ENCODE measurements at regions not wholly inside any gene's neighbourhood (a gene's known extent, or its start where the extent isn't known, plus 50 kb on each side); places are given as distances from the start of the nearest gene placed in this dataset.
"Not testable (repeated sequence)": the region's sequence is repeated elsewhere in the genome, so short reads cannot be mapped to it uniquely, and the experiment has no call there.

DNA sequence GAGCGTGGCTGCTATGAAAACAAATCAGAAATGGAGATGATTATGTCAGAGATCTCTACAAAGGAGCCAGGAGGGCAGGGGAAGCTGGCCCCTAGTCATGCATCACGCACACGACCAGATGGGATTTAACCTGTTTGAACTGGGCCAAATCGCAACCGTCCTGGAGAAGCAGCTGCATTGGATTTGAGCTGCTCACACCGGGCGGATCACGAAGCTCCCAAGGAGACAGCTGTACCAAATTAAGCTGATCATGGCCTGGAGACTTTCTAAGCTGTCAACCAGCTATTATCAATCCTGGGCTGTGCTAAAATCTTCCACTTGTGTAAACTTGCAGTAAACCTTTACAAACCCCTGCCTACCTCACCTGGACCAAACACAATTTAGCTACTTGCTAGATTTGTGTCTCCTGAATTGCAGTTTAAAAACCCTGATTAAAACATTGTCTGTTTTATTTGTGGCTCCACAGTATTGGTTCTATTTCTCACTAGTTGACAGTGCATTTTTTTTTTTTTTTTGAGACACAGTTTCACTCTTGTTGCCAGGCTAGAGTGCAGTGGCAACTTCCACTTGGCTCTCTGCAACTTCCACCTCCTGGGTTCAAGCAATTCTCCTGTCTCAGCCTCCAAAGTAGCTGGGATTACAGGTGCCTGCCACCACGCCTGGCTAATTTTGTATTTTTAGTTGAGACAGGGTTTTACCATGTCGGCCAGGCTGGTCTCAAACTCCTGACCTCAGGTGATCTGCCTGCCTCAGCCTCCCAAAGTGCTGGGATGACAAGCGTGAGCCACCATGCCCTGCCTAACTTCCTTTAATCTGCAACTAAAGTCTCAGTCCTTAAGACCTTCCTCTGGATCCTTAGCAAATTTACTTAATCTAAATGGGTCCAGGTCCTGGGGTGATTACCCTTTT, 98.3 kb upstream of the GRIN2A start:
- no peak for TF ChIP-seq ZNF274 (IDR thresholded peaks at IDR 0.05; ENCODE audit: low read depth, low read length)
- no peak for TF ChIP-seq YY1 (IDR thresholded peaks at IDR 0.05; ENCODE audit: insufficient read depth, insufficient read length)
- no peak for TF ChIP-seq SUZ12 (IDR thresholded peaks at IDR 0.05; ENCODE audit: extremely low read depth, insufficient read depth, insufficient read length)
- H3K4me3 ChIP-seq (ENCODE audit: insufficient read length, low read depth): no peak overlapping the region
- H3K4me1 ChIP-seq (ENCODE audit: insufficient read depth, insufficient read length): no peaks in the 10 kb centered on the region
- no peaks in the 10 kb centered on the region for H3K36me3 ChIP-seq (ENCODE audit: insufficient read depth, insufficient read length, low read length)
- no peaks in the 10 kb centered on the region for H3K27me3 ChIP-seq (ENCODE audit: insufficient read depth, insufficient read length)
- H3K9me3 ChIP-seq (ENCODE audit: insufficient read depth, low read length): peaks cover 13% of the 10 kb centered on the region
- no peak overlapping the region for H3K9ac ChIP-seq (ENCODE audit: insufficient read length, low read depth)
- no peak for DNase-seq (ENCODE audit: low read depth, low spot score)

DNA sequence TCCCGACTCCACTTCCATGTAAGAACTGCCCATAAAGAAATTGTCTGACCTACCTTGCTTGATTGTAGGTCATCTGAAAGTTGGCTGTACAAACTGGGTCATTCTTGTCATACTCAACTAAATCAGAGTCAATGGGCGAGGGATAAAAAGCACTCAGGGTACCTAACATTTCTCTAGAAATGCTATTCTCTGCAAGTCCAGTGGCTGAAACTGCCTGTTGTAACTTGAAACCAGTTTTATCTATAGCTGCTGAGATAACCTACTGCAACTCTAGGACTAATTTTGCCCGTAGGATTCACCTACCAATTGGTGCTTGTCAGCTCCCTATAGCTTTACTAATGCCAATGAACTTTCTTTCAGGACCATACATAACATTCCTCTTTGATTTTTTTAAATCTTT, 100.1 kb upstream of the GRIN2A start:
- DNase-seq (ENCODE audit: low read depth, low spot score): no peak
- H3K9me3 ChIP-seq (ENCODE audit: insufficient read depth, low read length): peaks cover 10% of the 10 kb centered on the region; the same call in 1 of the 2 replicates
- TF ChIP-seq SUZ12 (IDR thresholded peaks at IDR 0.05; ENCODE audit: extremely low read depth, insufficient read depth, insufficient read length): no peak
- no peak for TF ChIP-seq YY1 (IDR thresholded peaks at IDR 0.05; ENCODE audit: insufficient read depth, insufficient read length)
- TF ChIP-seq ZNF274 (IDR thresholded peaks at IDR 0.05; ENCODE audit: low read depth, low read length): no peak
- H3K36me3 ChIP-seq (ENCODE audit: insufficient read depth, insufficient read length, low read length): no peaks in the 10 kb centered on the region
- no peak overlapping the region for H3K9ac ChIP-seq (ENCODE audit: insufficient read length, low read depth)
- H3K4me3 ChIP-seq (ENCODE audit: insufficient read length, low read depth): no peak overlapping the region
- H3K4me1 ChIP-seq (ENCODE audit: insufficient read depth, insufficient read length): no peaks in the 10 kb centered on the region
- H3K27me3 ChIP-seq (ENCODE audit: insufficient read depth, insufficient read length): no peaks in the 10 kb centered on the region

DNA sequence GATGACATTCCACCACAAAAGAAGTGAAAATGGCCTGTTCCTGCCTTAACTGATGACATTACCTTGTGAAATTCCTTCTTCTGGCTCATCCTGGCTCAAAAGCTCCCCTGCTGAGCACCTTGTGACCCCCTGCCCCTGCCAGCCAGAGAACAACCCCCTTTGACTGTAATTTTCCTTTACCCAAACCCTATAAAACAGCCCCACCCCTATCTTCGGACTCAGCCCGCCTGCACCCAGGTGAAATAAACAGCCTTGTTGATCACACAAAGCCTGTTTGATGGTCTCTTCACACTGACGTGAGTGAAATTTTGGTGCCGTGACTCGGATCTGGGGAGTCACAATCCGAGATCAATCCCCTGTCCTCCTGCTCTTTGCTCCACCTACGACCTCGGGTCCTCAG, 101.0 kb upstream of the GRIN2A start:
- H3K4me3 ChIP-seq (ENCODE audit: insufficient read length, low read depth); H3K27me3 ChIP-seq (ENCODE audit: insufficient read depth, insufficient read length); H3K36me3 ChIP-seq (ENCODE audit: insufficient read depth, insufficient read length, low read length); H3K9me3 ChIP-seq (ENCODE audit: insufficient read depth, low read length); H3K4me1 ChIP-seq (ENCODE audit: insufficient read depth, insufficient read length); H3K9ac ChIP-seq (ENCODE audit: insufficient read length, low read depth); DNase-seq (ENCODE audit: low read depth, low spot score): not testable (repeated sequence)

DNA sequence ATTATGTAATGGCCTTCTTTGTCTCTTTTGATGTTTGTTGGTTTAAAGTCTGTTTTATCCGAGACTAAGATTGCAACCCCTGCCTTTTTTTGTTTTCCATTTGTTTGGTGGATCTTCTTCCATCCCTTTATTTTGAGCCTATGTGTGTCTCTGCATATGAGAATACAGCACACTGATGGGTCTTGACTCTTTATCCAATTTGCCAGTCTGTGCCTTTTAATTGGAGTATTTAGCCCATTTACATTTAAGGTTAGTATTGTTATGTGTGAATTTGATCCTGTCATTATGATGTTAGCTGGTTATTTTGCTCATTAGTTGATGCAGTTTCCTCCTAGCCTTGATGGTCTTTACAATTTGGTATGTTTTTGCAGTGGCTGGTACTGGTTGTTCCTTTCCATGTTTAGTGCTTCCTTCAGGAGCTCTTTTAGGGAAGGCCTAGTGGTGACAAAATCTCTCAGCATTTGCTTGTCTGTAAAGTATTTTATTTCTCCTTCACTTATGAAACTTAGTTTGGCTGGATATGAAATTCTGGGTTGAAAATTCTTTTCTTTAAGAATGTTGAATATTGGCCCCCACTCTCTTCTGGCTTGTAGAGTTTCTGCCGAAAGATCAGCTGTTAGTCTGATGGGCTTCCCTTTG, 95.3 kb upstream of the ATF7IP2 start:
- not testable (repeated sequence) for H3K27me3 ChIP-seq (ENCODE audit: insufficient read depth, insufficient read length); H3K4me1 ChIP-seq (ENCODE audit: insufficient read depth, insufficient read length); DNase-seq (ENCODE audit: low read depth, low spot score); H3K9ac ChIP-seq (ENCODE audit: insufficient read length, low read depth); H3K4me3 ChIP-seq (ENCODE audit: insufficient read length, low read depth); H3K36me3 ChIP-seq (ENCODE audit: insufficient read depth, insufficient read length, low read length)
- peaks cover 25% of the 10 kb centered on the region for H3K9me3 ChIP-seq (ENCODE audit: insufficient read depth, low read length)

DNA sequence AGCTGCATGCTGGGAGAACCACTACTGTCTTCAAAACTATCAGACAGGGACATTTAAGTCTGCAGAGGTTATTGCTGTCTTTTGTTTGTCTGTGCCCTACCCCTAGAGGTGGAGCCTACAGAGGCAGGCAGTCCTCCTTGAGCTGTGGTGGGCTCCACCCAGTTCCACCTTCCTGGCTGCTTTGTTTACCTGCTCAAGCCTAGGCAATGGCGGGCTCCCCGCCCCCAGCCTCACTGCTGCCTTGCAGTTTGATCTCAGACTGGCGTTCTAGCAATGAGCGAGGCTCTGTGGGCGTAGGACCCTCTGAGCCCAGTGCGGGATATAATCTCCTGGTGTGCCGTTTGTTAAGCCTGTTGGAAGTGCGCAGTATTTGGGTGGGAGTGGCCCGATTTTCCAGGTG, 93.7 kb upstream of the ATF7IP2 start:
- not testable (repeated sequence) for H3K4me1 ChIP-seq (ENCODE audit: insufficient read depth, insufficient read length); H3K9ac ChIP-seq (ENCODE audit: insufficient read length, low read depth); H3K36me3 ChIP-seq (ENCODE audit: insufficient read depth, insufficient read length, low read length); DNase-seq (ENCODE audit: low read depth, low spot score); H3K27me3 ChIP-seq (ENCODE audit: insufficient read depth, insufficient read length); H3K4me3 ChIP-seq (ENCODE audit: insufficient read length, low read depth)
- H3K9me3 ChIP-seq (ENCODE audit: insufficient read depth, low read length): peaks cover 40% of the 10 kb centered on the region

DNA sequence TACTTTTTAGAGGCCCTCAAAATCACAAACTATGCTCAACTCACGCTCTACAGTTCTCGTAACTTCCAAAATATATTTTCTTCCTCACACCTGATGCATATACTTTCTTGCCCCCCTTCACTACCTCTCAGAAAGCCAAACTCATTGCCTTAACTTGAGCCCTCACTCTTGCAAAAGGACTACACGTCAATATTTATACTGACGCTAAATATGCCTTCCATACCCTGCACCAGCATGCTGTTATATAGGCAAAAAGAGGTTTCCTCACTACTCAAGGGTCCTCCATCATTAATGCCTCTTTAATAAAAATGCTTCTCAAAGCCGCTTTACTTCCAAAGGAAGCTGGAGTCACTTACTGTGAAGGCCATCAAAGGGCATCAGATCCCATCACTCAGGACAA, 92.9 kb upstream of the ATF7IP2 start:
- DNase-seq (ENCODE audit: low read depth, low spot score); H3K27me3 ChIP-seq (ENCODE audit: insufficient read depth, insufficient read length); H3K36me3 ChIP-seq (ENCODE audit: insufficient read depth, insufficient read length, low read length); H3K9ac ChIP-seq (ENCODE audit: insufficient read length, low read depth); H3K4me1 ChIP-seq (ENCODE audit: insufficient read depth, insufficient read length); H3K4me3 ChIP-seq (ENCODE audit: insufficient read length, low read depth): not testable (repeated sequence)
- peaks cover 45% of the 10 kb centered on the region for H3K9me3 ChIP-seq (ENCODE audit: insufficient read depth, low read length)

DNA sequence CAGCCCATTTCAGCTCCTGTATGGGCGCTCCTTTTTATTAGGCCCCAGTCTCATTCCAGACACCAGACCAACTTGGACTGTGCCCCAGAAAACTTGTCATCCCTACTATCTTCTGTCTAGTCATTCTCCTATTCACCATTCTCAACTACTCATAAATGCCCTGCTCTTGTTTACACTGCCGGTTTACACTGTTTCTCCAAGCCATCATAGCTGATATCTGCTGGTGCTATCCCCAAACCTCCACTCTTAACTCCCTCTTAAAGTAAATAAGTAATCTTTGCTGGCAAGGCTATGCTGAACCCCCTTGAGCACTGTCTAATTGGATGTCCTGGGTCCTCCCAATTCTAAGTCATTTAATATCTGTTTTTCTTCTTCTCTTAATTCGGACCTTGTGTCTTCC, 91.7 kb upstream of the ATF7IP2 start:
- H3K36me3 ChIP-seq (ENCODE audit: insufficient read depth, insufficient read length, low read length); H3K4me3 ChIP-seq (ENCODE audit: insufficient read length, low read depth); H3K4me1 ChIP-seq (ENCODE audit: insufficient read depth, insufficient read length); H3K9ac ChIP-seq (ENCODE audit: insufficient read length, low read depth); DNase-seq (ENCODE audit: low read depth, low spot score); H3K27me3 ChIP-seq (ENCODE audit: insufficient read depth, insufficient read length): not testable (repeated sequence)
- peaks cover 45% of the 10 kb centered on the region for H3K9me3 ChIP-seq (ENCODE audit: insufficient read depth, low read length)

DNA sequence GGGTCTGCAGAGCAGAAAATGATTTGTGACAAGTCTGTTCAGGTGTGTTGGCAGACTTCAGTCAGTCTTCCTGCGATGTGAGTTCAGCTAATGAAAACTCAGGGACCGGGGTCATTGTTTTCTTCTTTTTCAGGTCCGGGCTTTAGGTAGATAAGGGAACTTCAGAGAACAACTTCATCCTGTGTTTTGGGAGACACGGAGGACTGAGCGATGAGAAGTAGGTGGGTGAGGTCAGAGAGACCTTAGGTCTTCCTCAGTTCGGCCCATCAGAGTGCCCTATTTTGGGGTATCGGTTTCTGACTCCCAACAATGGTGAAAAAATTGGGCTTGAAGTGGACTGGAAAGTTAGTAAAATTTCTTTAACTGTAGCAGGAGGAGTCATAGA, 88.9 kb upstream of the ATF7IP2 start:
- Histone ChIP-seq H3K36me3 (ENCODE audit: insufficient read depth, insufficient read length, low read length) (no peaks in the 10 kb centered on the region), H3K9ac (ENCODE audit: insufficient read length, low read depth) (no peak overlapping the region), H3K4me1 (ENCODE audit: insufficient read depth, insufficient read length) (peaks cover 3% of the 10 kb centered on the region), H3K27me3 (ENCODE audit: insufficient read depth, insufficient read length) (no peaks in the 10 kb centered on the region), H3K4me3 (ENCODE audit: insufficient read length, low read depth) (no peak overlapping the region), H3K9me3 (ENCODE audit: insufficient read depth, low read length) (peaks cover 43% of the 10 kb centered on the region)
- DNase-seq (ENCODE audit: low read depth, low spot score): no peak
- no peak for TF ChIP-seq YY1 (IDR thresholded peaks at IDR 0.05; ENCODE audit: insufficient read depth, insufficient read length)
- TF ChIP-seq ZNF274 (IDR thresholded peaks at IDR 0.05; ENCODE audit: low read depth, low read length): no peak
- no peak for TF ChIP-seq SUZ12 (IDR thresholded peaks at IDR 0.05; ENCODE audit: extremely low read depth, insufficient read depth, insufficient read length)

Data from NT2/D1 (cell line).